ENCODE measurements at regions not wholly inside any gene's neighbourhood (a gene's known extent, or its start where the extent isn't known, plus 50 kb on each side); places are given as distances from the start of the nearest gene placed in this dataset.

GRCh38 chr10:8811201-8811600 lies 756.7 kb downstream of the GATA3 start:
- TF ChIP-seq ESRRG (CRISPR knock-in tag; IDR thresholded peaks at IDR 0.05), result no peak
- TF ChIP-seq PATZ1 (CRISPR knock-in tag; IDR thresholded peaks at IDR 0.05; ENCODE audit: borderline replicate concordance), result no peak
- no peak for TF ChIP-seq ZFP3 (CRISPR knock-in tag; IDR thresholded peaks at IDR 0.05)
- TF ChIP-seq CREB5 (CRISPR knock-in tag; IDR thresholded peaks at IDR 0.05; ENCODE audit: low read depth), result no peak
- TF ChIP-seq ZFP30 (CRISPR knock-in tag; IDR thresholded peaks at IDR 0.05), result no peak
- TF ChIP-seq ISL1 (CRISPR knock-in tag; IDR thresholded peaks at IDR 0.05), result peak; percentile 44
- TF ChIP-seq BACH2 (CRISPR knock-in tag; IDR thresholded peaks at IDR 0.05; ENCODE audit: borderline replicate concordance), result no peak
